Vagina (tissue), 2 donors: ENCODE measurements at regions not wholly inside any gene's neighbourhood (a gene's known extent, or its start where the extent isn't known, plus 50 kb on each side); places are given as distances from the start of the nearest gene placed in this dataset. TPM values are rescaled to one million over a fixed set of nuclear protein-coding genes. Genes with fewer than 3 reads are reported as not detected.

Source experiments
- DNase-seq, 2 donors: peaks; one replicate each; pipeline ENCODE4 v3.0.0-alpha.2; 2017; ENCODE audit errors: extremely low spot score in 2 of 2
- H3K27ac ChIP-seq: fragments of 200-600 bp; sonication (generic); one replicate; pipeline ENCODE4 v1.5.1; 2019
- H3K27me3 ChIP-seq: fragments of 200-600 bp; sonication (generic); one replicate; pipeline ENCODE4 v1.5.1; 2019
- H3K36me3 ChIP-seq, 2 donors: fragments of 200-600 bp; sonication (generic); one replicate each; pipeline ENCODE4 v1.5.1; 2017 to 2019
- H3K4me1 ChIP-seq: fragments of 200-600 bp; sonication (generic); one replicate; pipeline ENCODE4 v1.5.1; 2019
- H3K4me3 ChIP-seq, 2 donors: fragments of 200-600 bp; sonication (generic); 1 replicate in 1 of 2; 2 replicates in 1 of 2; pipeline ENCODE4 v1.5.1; 2016 to 2019
- H3K9me3 ChIP-seq: fragments of 200-600 bp; sonication (generic); one replicate; pipeline ENCODE4 v1.5.1; 2019
- CTCF ChIP-seq, 3 experiments: fragments of 450-650 bp in 2 of 3; fragments of 200-600 bp in 1 of 3; sonication (generic) in 1 of 3; IDR thresholded peaks; one replicate each; pipeline ENCODE4 v1.5.1; 2017 to 2019; ENCODE audit warnings: antibody characterized with exemption in 3 of 3, mild to moderate bottlenecking in 2 of 3, moderate library complexity in 2 of 3
- POLR2A ChIP-seq, 2 donors: fragments of 450-650 bp; IDR thresholded peaks; one replicate each; pipeline ENCODE4 v1.6.1; 2017; ENCODE audit warnings: antibody characterized with exemption in 2 of 2, mild to moderate bottlenecking in 2 of 2, moderate library complexity in 2 of 2
- POLR2AphosphoS5 ChIP-seq, 2 donors: sonication (generic); formaldehyde crosslinking; IDR thresholded peaks; one replicate each; pipeline ENCODE4 v1.9.0; 2017; ENCODE audit warnings: antibody characterized with exemption in 2 of 2, mild to moderate bottlenecking in 2 of 2, low read depth in 1 of 2; ENCODE audit not compliant: insufficient read depth in 1 of 2
- intact Hi-C: fragments of 100-400 bp; cut with DNase I; formaldehyde crosslinking; loops from one replicate; pipeline ENCODE4 v1.15.1; 2023
- small RNA-seq: library from RNA; depleted of rRNA; stranded (forward); fragments of <200 nt; gene quantifications from one replicate; pipeline ENCODE3, GENCODE V24; 2016

GRCh38 chr12:31783556-31783955 lies 54.7 kb upstream of the AMN1 start:
- Histone ChIP-seq H3K9me3 (no peaks in the 10 kb centered on the region), H3K36me3 (no peaks in the 10 kb centered on the region), H3K27me3 (no peaks in the 10 kb centered on the region), H3K4me3 (no peak overlapping the region), H3K27ac (no peak overlapping the region), H3K4me1 (no peaks in the 10 kb centered on the region)
- TF ChIP-seq POLR2A (IDR thresholded peaks at IDR 0.05): no peak
- TF ChIP-seq CTCF (IDR thresholded peaks at IDR 0.05): no peak
- DNase-seq: no peak
- intact Hi-C loops: no loop called here

GRCh38 chr12:31781894-31782540 lies 53.2 kb upstream of the AMN1 start:
- H3K9me3 ChIP-seq: no peaks in the 10 kb centered on the region
- no peak overlapping the region for H3K27ac ChIP-seq
- no peaks in the 10 kb centered on the region for H3K36me3 ChIP-seq
- no peaks in the 10 kb centered on the region for H3K4me1 ChIP-seq
- TF ChIP-seq POLR2A (IDR thresholded peaks at IDR 0.05) (no peak), POLR2AphosphoS5 (IDR thresholded peaks at IDR 0.05; ENCODE audit: insufficient read depth in 1 of 2, low read depth in 1 of 2) (no peak), CTCF (IDR thresholded peaks at IDR 0.05) (no peak)
- no peak for DNase-seq
- intact Hi-C loops: no loop called here
- H3K27me3 ChIP-seq: no peaks in the 10 kb centered on the region
- no peak overlapping the region for H3K4me3 ChIP-seq

GRCh38 chr12:31780096-31780495 lies 51.3 kb upstream of the AMN1 start:
- intact Hi-C loops: no loop called here

GRCh38 chr12:31778687-31779086 lies 49.9 kb upstream of the AMN1 start:
- Histone ChIP-seq H3K36me3 (no peaks in the 10 kb centered on the region), H3K4me1 (peaks cover 3% of the 10 kb centered on the region), H3K9me3 (no peaks in the 10 kb centered on the region), H3K27ac (no peak overlapping the region), H3K4me3 (no peak overlapping the region), H3K27me3 (no peaks in the 10 kb centered on the region)
- intact Hi-C loops: no loop called here
- TF ChIP-seq POLR2A (IDR thresholded peaks at IDR 0.05) (no peak), CTCF (IDR thresholded peaks at IDR 0.05) (no peak), POLR2AphosphoS5 (IDR thresholded peaks at IDR 0.05; ENCODE audit: insufficient read depth in 1 of 2, low read depth in 1 of 2) (no peak)
- no peak for DNase-seq

More at GRCh38 chr12:31780096-31780495, 51.3 kb upstream of the AMN1 start:
- Histone ChIP-seq H3K36me3 (no peaks in the 10 kb centered on the region), H3K27me3 (no peaks in the 10 kb centered on the region), H3K4me1 (no peaks in the 10 kb centered on the region), H3K4me3 (no peak overlapping the region), H3K27ac (no peak overlapping the region), H3K9me3 (no peaks in the 10 kb centered on the region)
- no peak for DNase-seq
- TF ChIP-seq CTCF (IDR thresholded peaks at IDR 0.05) (no peak), POLR2AphosphoS5 (IDR thresholded peaks at IDR 0.05; ENCODE audit: insufficient read depth in 1 of 2, low read depth in 1 of 2) (no peak), POLR2A (IDR thresholded peaks at IDR 0.05) (no peak)

Small RNA genes lying in the stretch of these regions (small RNA-seq; reads per million reads assigned to genes)
- not detected for gene RF00402
- gene RNU6-1069P: not detected
